HFF-Myc (cell line): ENCODE measurements at regions not wholly inside any gene's neighbourhood (a gene's known extent, or its start where the extent isn't known, plus 50 kb on each side); places are given as distances from the start of the nearest gene placed in this dataset.
A peak's percentile ranks its signal among the peaks of the same experiment; 100 is the strongest.
"Not testable (repeated sequence)": the region's sequence is repeated elsewhere in the genome, so short reads cannot be mapped to it uniquely, and the experiment has no call there.

Source experiments
- DNase-seq: peaks from one replicate; pipeline ENCODE4 v3.0.0-alpha.2; 2011; ENCODE audit warnings: low read depth; ENCODE audit errors: extremely low read depth
- H3K4me3 ChIP-seq: replicated peaks from 2 replicates; pipeline ENCODE4 v1.5.1; 2011; ENCODE audit warnings: low read depth, mild to moderate bottlenecking, control low read depth, low read length
- CTCF ChIP-seq: IDR thresholded peaks from 2 replicates; pipeline ENCODE4 v1.5.1; 2012; ENCODE audit warnings: mild to moderate bottlenecking, low read depth, low read length, control low read depth; ENCODE audit errors: missing control alignments

- no peak for TF ChIP-seq CTCF
- no peak for DNase-seq
- H3K4me3 ChIP-seq, result no peak overlapping the region
Measured at GRCh38 chr10:44115516-44115915, 269.4 kb downstream of the CXCL12 start.

- no peak for DNase-seq
- no peak overlapping the region for H3K4me3 ChIP-seq
- TF ChIP-seq CTCF, result no peak
Measured at GRCh38 chr10:44114441-44114840, 270.5 kb downstream of the CXCL12 start.

- H3K4me3 ChIP-seq, DNase-seq: not testable (repeated sequence)
Measured at GRCh38 chr10:44112280-44112679, 272.6 kb downstream of the CXCL12 start.

GRCh38 chr10:44105696-44106095, 279.2 kb downstream of the CXCL12 start:
- no peak for TF ChIP-seq CTCF
- H3K4me3 ChIP-seq, result no peak overlapping the region
- DNase-seq, result no peak

DNA sequence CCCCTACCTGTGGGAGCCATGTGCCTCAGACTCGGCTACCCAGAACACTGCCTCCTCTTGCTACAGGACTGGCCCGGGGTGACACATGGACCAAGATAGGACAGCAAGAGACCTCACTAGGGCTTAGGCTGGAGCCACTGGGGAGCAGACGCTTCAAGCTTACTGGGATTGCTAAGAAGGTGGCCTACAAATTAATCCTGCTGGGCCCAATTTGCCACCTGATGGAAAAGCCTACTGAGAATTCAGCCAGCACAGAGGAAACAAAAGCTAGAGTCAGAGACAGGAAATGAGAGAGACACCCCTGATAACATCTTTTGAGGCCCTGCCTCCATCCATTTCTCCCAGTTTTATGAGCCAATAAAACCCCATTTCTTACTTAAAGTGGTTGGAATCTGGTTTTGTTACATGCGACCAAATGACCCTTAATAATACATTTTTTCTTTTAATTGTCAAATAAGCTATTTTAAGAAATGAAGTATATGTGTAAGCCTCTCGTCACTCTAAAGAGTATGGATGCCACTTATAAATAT, 282.1 kb downstream of the CXCL12 start:
- no peak overlapping the region for H3K4me3 ChIP-seq
- peak; percentile 25 for DNase-seq
- TF ChIP-seq CTCF, result no peak

DNA sequence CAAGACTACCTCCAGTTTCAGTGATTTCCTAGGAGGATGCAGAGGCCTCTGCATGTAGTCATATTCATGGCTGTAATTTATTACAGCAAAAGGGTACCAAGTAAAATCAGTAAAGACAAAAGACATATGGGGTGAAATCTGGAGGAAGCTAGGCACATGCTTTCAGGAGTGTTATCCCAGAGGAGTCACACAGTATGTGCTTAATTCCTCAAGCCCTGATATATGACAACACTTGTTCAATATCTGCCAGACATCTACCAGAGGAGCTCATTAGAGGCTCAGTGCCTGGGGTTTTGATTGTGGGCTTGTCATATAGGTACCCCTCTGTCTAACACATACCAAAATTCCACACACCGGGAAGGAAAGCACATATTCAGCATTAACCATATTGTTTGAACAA, 283.8 kb downstream of the CXCL12 start:
- DNase-seq, result no peak
- TF ChIP-seq CTCF, result no peak
- H3K4me3 ChIP-seq, result no peak overlapping the region

DNA sequence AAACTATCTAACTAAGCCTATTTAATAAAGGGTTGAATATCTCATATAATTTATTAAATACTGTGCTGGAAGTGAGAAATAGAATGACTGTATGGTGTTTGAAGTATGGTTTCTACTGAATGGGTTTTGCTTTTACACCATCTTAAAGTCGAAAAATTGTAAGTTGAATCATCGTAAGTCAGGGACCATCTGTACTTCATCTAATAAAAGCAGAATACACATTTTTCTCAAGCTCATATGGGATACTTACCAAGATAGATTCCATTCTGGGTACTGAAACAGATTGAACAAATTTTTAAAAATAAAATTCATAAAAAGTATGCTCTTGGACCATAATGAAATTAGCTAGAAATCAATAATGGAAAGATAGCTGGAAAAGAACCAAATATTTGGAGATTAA, 285.4 kb downstream of the CXCL12 start:
- no peak for DNase-seq
- H3K4me3 ChIP-seq, result no peak overlapping the region
- TF ChIP-seq CTCF, result no peak

GRCh38 chr10:44096217-44096616, 288.7 kb downstream of the CXCL12 start:
- H3K4me3 ChIP-seq, DNase-seq: not testable (repeated sequence)
